ENCODE measurements at regions not wholly inside any gene's neighbourhood (a gene's known extent, or its start where the extent isn't known, plus 50 kb on each side); places are given as distances from the start of the nearest gene placed in this dataset.

DNA sequence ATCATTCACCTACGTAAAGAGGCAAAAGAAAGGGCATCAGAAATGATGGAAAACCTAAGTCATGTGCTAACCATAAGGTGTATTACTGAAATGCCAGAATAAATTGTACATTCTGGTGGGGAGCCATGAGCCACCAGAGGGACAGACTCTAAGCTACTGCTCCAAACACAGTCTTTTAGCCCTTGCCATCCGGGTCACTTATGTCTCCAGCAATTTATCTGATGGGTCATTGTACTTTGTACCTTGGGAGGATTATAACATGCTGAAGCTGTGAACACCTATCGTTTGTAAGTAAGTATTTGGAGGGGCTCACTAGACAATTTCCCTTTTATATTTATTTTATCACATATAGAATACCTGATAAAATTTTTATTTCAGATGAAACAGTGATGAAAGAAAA lies 495.1 kb downstream of the KIF4B start:
- no peak for TF ChIP-seq Cebpa-rat (IDR thresholded peaks at IDR 0.05)
- Histone ChIP-seq H3K9ac (no peak overlapping the region), H3K4me2 (no peak overlapping the region), H3K27me3 (no peaks in the 10 kb centered on the region), H3K27ac (no peak overlapping the region), H4K20me1 (no peaks in the 10 kb centered on the region), H3K4me3 (no peak overlapping the region), H3K9me3 (no peaks in the 10 kb centered on the region), H3K4me1 (no peaks in the 10 kb centered on the region), H3K36me3 (no peaks in the 10 kb centered on the region)

DNA sequence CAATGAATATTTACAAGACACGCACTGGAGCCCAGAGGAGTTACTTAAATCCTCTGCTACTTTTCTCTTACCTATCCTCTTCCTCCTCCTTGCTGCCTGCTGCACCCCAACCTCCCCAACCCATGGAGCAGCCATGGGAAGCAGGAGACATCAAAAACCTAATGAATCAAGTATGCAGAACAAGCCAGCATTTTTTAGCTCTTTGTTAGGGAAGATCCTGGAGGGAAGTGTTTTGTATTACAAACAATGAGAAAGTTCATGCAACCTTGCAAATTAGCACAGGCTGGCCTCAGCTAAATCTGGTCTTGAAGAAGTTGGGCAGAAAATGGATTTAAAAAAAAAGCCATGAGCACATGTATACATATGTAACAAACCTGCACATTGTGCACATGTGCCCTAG lies 498.8 kb downstream of the KIF4B start:
- Histone ChIP-seq H3K9me3 (no peaks in the 10 kb centered on the region), H3K9ac (no peak overlapping the region), H4K20me1 (no peaks in the 10 kb centered on the region), H3K36me3 (no peaks in the 10 kb centered on the region), H3K4me3 (no peak overlapping the region), H3K4me2 (no peak overlapping the region), H3K4me1 (no peaks in the 10 kb centered on the region), H3K27ac (no peak overlapping the region), H3K27me3 (no peaks in the 10 kb centered on the region)
- no peak for TF ChIP-seq Cebpa-rat (IDR thresholded peaks at IDR 0.05)

DNA sequence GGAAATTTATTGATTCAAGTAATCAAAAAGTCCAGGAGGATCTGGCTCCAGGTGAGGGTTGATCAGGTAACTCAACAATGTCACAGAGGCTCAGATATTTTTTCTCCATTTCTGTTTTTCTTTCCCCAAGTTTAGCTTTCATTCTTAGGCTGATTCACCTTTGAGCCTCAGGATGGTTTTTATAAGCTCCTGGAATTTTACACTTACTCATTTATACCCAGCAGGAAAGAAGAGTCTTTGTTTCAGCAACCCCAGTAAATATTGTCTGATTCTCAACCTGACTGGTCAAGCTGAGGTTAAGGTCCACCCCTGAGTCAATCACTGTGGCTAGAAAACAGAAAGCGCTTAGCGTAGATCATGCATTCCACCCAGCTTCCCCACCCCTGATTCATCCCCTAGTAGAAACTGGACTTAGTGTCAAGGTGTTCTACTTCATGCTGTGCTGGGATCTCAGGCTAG lies 500.6 kb downstream of the KIF4B start:
- TF ChIP-seq Cebpa-rat (IDR thresholded peaks at IDR 0.05), result no peak
- Histone ChIP-seq H3K9ac (no peak overlapping the region), H3K9me3 (no peaks in the 10 kb centered on the region), H3K27ac (no peak overlapping the region), H3K4me2 (no peak overlapping the region), H3K36me3 (no peaks in the 10 kb centered on the region), H4K20me1 (no peaks in the 10 kb centered on the region), H3K4me1 (no peaks in the 10 kb centered on the region), H3K27me3 (no peaks in the 10 kb centered on the region), H3K4me3 (no peak overlapping the region)

DNA sequence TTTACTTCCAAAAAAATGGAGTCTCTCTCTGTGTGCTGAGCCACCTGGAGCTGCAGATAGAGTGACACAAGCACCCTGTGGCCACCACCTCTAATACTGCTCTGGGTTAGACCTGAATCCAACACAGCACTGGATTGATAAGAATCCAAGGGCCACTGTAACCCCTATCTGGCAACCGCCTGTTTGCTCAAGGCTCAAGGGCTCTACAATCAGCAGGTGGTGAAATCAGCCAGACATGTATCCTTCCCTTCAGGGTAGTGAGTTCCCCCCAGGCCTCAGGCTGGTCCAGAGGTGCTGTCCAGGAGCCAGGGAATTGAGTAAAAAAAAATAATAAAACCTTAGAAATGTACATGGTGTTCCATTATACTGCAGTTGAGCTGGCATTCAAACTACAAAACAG lies 509.0 kb downstream of the KIF4B start:
- H3K4me3 ChIP-seq, result no peak overlapping the region
- H4K20me1 ChIP-seq, result no peaks in the 10 kb centered on the region
- no peaks in the 10 kb centered on the region for H3K27me3 ChIP-seq
- H3K4me2 ChIP-seq, result no peak overlapping the region
- H3K36me3 ChIP-seq, result no peaks in the 10 kb centered on the region
- H3K27ac ChIP-seq, result no peak overlapping the region
- H3K4me1 ChIP-seq, result no peaks in the 10 kb centered on the region
- H3K9me3 ChIP-seq, result no peaks in the 10 kb centered on the region
- no peak for TF ChIP-seq Cebpa-rat (IDR thresholded peaks at IDR 0.05)
- no peak overlapping the region for H3K9ac ChIP-seq

DNA sequence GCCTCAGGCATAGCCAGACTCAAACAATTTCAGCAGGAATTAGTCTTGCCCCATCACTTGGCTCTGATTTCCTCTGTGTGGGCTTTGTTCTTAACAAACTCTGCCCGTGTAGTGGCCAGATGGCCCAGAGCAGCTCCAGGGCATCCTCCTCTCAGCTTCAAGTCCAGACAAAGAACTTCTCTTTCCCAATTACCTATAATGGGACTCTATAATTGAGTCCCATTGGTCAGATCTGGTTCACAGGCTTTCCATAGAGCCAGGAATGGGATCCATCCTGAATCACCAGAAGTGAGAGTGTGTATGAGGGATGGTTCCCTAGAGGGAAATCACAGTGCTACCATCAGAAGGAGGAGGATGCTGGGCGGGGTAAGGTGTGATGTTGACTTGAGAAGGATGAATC lies 515.8 kb downstream of the KIF4B start:
- Histone ChIP-seq H3K36me3 (no peaks in the 10 kb centered on the region), H3K9me3 (no peaks in the 10 kb centered on the region), H3K4me3 (no peak overlapping the region), H3K27me3 (no peaks in the 10 kb centered on the region), H3K27ac (no peak overlapping the region), H3K4me1 (no peaks in the 10 kb centered on the region), H3K4me2 (no peak overlapping the region), H3K9ac (no peak overlapping the region), H4K20me1 (no peaks in the 10 kb centered on the region)
- TF ChIP-seq Cebpa-rat (IDR thresholded peaks at IDR 0.05), result no peak

DNA sequence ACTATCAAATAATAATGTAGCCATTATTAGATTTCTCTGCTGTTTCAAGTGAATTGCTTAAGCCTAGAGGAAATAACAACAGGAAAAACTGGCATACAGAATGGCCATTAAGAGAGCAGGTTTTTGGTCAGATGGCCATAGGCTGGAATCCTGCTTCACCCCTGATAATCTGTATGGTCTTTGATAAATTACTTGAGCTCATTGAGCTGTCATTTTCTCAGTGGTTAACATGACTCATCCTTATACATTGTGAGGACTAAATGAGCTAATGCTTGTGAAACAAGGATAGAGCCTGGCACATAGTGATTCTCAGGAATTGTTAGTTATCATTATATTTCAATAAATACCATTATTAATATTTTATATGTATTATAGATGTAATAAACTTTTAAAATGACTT lies 516.5 kb downstream of the KIF4B start:
- Histone ChIP-seq H3K9me3 (no peaks in the 10 kb centered on the region), H4K20me1 (no peaks in the 10 kb centered on the region), H3K36me3 (no peaks in the 10 kb centered on the region), H3K27ac (no peak overlapping the region), H3K4me3 (no peak overlapping the region), H3K4me2 (no peak overlapping the region), H3K4me1 (no peaks in the 10 kb centered on the region), H3K9ac (no peak overlapping the region), H3K27me3 (no peaks in the 10 kb centered on the region)
- no peak for TF ChIP-seq Cebpa-rat (IDR thresholded peaks at IDR 0.05)

DNA sequence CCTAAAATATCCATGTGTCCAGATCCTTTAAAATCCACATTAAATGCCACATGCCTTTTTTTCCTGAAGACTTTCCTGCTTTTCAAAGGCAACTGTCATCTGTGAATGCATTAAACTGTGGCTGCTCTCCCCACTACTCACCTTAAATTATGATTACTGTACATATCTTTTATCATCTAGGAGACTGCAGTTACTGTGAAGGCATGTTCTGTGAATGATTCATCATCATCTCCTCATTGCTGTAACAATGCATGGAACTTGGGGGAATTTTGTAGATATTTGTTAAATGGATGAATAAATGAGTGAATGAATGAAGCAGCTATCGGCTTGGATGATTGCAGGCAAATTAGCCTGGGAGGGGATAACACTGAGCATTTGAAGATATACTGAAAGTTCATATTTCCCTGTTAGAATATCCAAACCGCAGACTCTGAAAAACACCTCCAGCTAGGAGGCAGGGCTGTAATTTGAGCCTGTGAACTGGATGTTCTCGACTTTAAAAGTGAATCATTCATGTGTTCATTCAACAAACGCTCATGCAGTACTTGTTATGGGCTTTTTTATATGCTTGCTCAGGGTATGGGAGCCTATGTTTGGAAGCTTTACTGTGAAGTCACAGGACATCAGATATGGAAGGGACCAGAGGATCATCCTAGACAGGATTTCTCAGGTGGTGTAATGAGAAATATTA lies 519.2 kb downstream of the KIF4B start:
- Histone ChIP-seq H3K27ac (no peak overlapping the region), H3K36me3 (no peaks in the 10 kb centered on the region), H3K4me1 (no peaks in the 10 kb centered on the region), H3K4me2 (no peak overlapping the region), H3K27me3 (no peaks in the 10 kb centered on the region), H3K4me3 (no peak overlapping the region), H3K9me3 (no peaks in the 10 kb centered on the region), H3K9ac (no peak overlapping the region), H4K20me1 (no peaks in the 10 kb centered on the region)
- no peak for TF ChIP-seq Cebpa-rat (IDR thresholded peaks at IDR 0.05)

DNA sequence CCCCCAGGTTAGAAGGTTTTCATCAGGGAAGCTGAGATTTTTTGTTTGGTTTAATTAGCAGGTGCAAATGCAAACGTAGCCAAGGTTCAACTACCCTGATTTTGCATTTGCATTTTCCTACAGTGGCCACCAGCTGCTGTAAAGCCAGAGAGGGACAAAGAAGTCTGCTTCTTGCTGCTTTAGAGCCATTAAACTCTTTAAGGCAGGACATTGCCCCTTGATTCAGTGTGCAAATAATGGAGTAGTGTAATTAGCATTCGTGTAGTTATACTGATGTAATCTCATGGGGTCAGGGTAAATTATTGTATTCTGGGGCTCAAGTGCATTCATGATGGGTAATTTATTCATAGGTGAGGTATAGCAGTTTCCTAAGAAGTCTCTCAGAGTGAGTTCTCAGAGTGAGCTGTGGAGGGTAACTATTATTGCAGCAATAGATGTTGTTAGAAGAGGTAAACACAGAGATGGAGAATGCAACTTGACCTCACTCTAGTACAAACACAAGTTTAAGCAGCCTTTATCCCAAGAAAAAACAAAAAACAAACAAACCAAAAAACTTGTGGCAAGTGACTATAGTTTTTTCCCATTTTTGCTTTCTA lies 526.5 kb downstream of the KIF4B start:
- Histone ChIP-seq H4K20me1 (no peaks in the 10 kb centered on the region), H3K4me3 (no peak overlapping the region), H3K9me3 (no peaks in the 10 kb centered on the region), H3K4me1 (no peaks in the 10 kb centered on the region), H3K9ac (no peak overlapping the region), H3K27ac (no peak overlapping the region), H3K36me3 (no peaks in the 10 kb centered on the region), H3K4me2 (no peak overlapping the region), H3K27me3 (no peaks in the 10 kb centered on the region)
- TF ChIP-seq Cebpa-rat (IDR thresholded peaks at IDR 0.05), result no peak

DNA sequence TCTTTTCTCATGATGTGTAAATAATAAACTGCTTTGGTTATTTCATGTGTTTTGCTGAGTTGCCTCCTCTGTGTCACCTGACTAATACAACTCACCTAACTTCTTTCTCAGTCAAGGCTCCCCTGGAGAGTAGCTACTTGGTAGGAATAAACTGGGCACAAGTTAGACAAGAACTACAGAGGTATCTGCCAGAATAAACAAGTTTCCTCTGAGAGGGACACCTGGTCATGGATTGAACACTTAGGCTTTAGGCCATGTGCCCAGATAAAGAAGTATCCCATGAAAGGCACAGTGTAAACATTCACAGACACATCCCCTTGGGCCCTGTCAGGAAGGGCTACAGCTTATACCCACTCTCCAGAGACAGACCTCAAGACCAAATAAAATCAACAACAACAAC lies 532.5 kb downstream of the KIF4B start:
- Histone ChIP-seq H3K27ac (no peak overlapping the region), H3K36me3 (no peaks in the 10 kb centered on the region), H3K4me1 (no peaks in the 10 kb centered on the region), H3K4me3 (no peak overlapping the region), H3K4me2 (no peak overlapping the region), H4K20me1 (no peaks in the 10 kb centered on the region), H3K9ac (no peak overlapping the region), H3K27me3 (no peaks in the 10 kb centered on the region), H3K9me3 (no peaks in the 10 kb centered on the region)
- no peak for TF ChIP-seq Cebpa-rat (IDR thresholded peaks at IDR 0.05)

DNA sequence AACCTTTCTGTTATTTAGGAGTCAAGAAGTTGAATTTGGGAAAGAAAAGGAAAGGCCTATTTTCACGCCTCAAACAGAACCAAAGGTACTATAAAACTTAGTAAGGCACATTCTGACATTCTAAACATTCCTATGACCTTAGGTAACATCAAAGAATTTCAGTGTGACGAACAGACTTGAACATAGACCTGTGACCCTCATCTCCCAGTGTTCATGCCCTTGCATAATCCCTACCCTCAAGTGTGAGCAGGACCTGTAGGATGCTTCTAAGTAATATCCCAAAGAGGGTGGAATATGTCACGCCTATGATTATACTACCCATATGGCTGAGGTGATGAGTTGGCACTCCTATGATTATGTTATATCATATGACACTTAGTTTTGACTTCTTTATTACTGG lies 540.9 kb downstream of the KIF4B start:
- H3K4me2 ChIP-seq, result no peak overlapping the region
- H4K20me1 ChIP-seq, result no peaks in the 10 kb centered on the region
- no peaks in the 10 kb centered on the region for H3K9me3 ChIP-seq
- H3K27ac ChIP-seq, result no peak overlapping the region
- no peaks in the 10 kb centered on the region for H3K27me3 ChIP-seq
- H3K4me1 ChIP-seq, result no peaks in the 10 kb centered on the region
- no peak overlapping the region for H3K4me3 ChIP-seq
- no peak for TF ChIP-seq Cebpa-rat (IDR thresholded peaks at IDR 0.05)
- no peaks in the 10 kb centered on the region for H3K36me3 ChIP-seq
- no peak overlapping the region for H3K9ac ChIP-seq

Data from BLaER1 (cell line).